NCI-H1694 (cell line): ENCODE measurements at regions not wholly inside any gene's neighbourhood (a gene's known extent, or its start where the extent isn't known, plus 50 kb on each side); places are given as distances from the start of the nearest gene placed in this dataset.
"Not testable (repeated sequence)": the region's sequence is repeated elsewhere in the genome, so short reads cannot be mapped to it uniquely, and the experiment has no call there.

Experiments used
- DNase-seq: peaks from one replicate; lab custom pipeline; 2025; lab: John Stamatoyannopoulos, UW

DNA sequence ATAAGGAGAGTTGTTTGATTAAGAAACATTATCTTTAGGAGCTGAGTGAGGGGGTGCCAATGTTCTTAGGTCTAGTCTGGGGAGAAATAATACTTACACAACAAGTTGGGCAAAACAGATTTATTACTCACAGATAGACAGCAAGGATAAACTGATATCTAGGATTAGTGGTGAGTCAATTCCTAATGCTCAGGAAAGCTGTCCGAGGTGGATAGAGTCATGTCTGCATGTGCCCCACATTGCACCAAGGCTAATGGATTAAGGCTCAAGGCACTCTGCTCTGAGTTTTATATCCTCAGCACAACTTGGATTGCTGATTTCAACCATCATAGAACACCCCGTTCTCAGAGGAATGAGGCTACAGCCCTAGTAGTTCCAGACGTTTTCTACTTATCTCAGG lies 1042.3 kb downstream of the OTOL1 start:
- DNase-seq: no peak

DNA sequence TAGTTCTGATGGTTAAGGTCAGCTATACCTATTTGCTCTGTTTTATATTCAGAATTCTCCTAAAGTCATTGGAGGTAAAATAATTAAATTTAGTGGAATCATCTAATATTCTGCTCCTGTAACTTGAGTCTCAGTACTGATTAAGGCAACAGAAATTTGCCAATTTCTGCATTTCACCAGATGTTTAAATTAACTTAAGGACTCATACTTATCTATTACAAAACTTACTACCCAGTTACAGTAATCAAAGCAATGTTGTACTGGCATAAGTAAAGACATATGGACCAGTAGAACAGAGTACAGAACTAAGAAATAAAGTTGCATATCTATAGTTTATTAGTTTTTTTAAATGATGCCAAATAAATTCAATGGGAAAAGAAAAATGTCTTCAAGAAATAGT lies 1043.8 kb downstream of the OTOL1 start:
- DNase-seq: no peak

DNA sequence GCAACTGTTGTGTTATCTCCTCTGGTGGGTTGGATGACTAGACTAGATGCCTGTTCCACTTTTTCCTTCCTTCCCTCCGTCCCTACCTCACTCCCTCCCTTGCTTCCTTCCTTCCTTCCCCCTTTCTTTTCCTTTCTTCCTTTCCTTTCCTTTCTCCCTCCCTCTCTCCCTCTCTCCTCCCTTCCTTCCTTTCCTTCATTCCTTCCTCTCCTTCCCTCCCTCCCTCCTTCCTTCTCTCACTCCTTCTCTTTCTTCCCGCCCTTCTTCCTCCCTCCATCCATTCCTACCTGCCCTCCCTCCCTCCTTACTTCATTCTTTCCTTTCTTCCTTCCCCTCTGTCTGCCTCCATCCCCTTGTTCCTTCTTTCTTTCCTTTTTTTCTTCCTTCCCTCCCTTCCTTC lies 1045.3 kb downstream of the OTOL1 start:
- no peak for DNase-seq

DNA sequence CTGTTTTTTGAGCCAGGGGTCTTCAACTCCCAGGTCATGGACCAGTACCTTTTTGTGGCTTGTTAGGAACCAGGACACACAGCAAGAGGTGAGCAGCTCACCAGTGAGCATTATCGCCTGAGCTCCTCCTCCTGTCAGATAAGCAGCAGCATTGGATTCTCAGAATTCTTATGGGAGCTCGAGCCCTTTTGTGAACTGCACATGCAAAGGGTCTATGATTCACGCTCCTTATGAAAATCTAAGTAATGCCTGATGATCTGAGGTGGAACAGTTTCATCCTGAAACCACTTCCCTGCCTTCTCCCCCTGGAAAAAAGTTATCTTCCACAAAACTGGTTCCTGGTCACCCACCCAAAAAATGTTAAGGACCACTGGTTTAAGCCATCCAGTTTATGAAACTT lies 1047.6 kb downstream of the OTOL1 start:
- no peak for DNase-seq

DNA sequence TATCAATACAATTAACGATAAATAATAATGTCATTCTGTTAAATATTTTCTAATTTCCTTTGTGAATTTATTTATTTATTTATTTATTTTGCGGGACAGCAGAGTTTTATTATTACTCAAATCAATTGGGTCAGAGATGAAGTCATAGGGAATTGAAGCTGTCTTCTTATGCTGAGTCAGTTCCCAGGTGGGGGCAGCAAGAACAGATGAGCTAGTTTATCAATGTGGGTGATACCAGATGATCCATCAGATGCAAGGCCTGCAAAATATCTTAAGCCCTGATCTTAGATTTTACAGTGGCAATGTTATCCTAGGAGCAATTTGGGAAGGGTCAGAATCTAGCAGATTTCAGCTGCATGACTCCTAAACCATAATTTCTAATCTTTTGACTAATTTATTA lies 1050.3 kb downstream of the OTOL1 start:
- DNase-seq: no peak

DNA sequence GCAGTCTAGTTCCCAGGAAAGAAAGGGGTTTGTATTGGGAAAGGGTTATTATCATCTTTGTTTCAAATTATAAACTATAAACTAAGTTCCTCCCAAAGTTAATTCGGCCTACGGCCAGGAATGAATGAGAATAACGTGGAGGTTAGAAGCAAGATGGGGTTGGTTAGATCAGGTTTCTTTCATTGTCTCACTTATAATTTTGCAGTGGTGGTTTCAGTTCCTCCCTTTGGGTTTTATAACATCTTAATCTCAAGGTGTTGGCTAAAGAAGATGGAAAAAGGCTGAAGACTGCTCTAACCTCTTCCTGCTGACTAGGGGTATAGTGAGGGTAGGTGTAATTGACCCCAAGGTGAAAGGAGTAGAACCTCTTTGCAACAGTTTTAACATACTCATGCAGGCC lies 1050.7 kb downstream of the OTOL1 start:
- no peak for DNase-seq

DNA sequence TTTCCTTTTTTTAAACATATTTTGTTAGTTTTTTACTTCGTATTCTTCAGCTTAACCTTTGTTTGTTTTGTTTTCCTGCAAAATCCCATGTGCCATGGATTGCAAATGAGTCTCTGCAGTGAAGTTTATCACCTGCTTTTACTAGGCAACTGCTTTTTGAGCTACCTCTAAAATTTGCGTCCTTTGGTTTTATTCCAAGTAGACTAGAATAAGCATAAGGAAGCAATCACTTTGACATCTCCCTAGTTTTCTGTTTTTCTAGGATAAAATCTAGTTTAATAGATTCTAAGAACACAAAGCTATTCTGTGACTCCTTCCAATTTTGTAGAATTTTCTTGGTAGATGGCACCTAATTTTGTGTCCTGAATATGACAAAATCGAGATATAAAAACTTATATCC lies 1059.2 kb downstream of the OTOL1 start:
- no peak for DNase-seq

DNA sequence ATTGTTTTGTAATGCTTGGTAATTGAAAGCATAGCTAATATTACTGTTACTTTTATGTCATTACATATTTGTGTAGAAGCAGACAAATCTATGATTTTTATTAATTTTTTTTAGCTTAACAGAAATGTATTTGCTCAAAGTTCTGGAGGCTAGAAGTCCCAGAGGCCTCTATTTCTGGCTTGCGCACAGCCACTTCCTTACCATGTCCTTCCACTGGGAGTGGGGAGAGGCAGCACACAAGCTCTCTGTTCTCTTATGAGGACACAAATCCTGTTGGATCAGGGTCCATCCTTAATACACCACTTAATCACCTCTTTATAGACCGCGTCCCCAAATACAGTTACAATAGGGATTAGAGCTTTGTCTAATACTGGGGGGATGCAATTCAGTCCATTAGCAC lies 1061.4 kb downstream of the OTOL1 start:
- DNase-seq: no peak

DNA sequence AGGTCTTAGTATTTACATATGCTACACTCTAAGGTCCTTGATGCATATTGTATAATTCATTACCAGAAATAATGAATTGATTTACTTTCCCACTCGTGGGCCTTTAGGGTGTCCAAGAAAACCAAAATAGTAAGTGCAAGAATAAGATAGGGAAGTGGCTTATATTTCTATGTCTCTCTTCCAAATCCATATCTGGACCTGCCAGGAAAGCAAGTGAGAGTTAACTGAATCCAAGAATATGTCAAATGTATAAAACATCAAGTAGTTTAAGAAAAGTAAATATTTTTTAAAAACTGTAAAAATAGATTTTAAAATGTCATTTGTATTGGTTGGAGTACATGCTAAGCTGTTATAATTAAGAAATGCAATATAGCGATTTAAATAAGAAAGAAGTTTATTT lies 1072.1 kb downstream of the OTOL1 start:
- no peak for DNase-seq

DNA sequence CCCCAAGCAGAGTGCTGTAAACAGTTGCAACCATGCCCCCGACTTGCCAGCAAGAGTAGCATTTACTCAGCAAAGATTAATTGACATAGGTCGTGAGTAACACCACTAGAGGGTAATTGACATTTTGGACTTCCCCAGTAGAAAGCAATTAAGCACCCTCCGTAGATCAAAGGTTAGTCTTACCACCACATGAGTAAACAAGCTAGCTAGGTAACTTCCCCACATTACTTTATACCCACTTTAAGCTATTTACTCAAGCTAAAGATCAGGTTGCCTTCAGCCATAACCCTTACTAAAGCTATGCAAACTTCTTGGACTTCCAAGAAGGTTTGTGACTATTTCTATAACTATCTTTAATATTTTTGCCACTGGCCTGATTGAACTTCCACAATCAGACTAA lies 1072.7 kb downstream of the OTOL1 start:
- no peak for DNase-seq

DNA sequence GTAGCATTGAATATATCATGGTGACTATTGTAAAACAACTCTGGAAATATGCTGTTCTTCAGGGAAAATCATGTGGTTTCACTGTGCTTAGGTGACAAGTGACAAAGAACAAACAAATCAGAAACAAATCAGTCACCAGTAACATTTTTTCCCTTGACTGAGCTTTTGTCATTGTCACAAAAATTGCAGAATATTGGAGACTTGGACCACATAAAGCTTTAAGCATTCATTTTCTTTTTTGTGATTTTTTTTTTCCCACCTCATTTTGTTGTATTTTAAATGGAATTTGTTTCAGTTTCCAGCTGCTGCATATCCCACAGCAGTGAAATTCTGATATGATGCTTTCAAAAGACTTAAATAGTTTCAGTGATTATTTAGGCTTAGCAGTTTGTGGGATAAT lies 1088.4 kb downstream of the OTOL1 start:
- DNase-seq: no peak

DNA sequence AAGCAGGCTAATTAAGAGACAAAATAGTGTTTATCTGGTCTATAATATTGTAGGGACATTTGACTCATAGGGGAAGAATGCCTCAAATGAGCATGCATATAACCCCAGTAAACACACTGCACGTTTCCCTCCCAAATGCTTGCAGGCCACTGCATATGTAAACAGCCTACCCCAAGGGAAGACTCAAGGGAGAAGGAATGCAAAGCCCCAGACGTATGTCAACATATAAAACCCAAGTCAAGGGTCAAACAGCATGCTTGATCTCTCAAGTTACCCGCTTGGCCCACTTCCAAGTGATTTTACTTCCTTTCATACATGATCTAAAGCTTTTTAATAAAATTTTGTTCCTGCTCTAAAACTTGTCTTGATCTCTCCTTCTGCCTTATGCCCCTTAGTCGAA lies 1090.0 kb downstream of the OTOL1 start:
- DNase-seq: no peak

DNA sequence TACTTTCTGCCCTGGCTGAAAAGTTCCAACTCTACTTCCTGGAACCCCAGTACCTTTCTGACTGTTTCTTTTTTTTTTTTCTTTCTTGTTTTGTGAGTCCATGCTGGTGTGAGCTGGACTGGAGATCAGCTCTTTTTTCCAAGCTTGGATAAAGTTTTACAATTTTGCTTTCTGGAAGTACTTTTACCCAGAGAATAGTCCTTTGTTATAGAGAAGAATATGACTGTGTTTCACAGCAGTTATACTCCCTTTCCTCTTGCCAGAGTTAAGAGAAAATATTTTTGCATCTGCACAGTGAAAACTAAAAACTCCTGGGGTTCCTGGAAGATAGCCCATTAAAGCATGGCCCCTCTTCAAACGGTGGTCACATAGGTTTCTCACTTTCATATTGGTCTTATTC lies 1100.6 kb downstream of the OTOL1 start:
- DNase-seq: no peak

DNA sequence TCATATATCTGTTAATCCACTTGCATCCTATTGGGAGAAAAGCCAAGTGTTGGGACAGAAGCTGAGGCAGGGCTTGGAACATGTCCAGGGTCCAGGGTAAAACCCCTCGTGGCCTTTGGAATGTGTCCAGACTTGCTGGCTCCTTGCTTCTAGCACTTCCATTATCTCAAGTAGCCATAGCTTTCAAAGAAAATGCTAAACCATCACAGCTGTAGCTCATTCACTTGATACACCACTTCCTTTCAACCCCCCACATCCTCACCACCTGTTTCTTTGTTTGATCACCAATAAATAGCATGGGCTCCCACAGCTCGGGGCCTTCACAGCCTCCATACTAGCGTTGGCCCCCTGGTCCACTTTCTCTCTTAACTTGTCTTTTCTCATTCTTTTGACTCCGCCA lies 1101.9 kb downstream of the OTOL1 start:
- DNase-seq: not testable (repeated sequence)

DNA sequence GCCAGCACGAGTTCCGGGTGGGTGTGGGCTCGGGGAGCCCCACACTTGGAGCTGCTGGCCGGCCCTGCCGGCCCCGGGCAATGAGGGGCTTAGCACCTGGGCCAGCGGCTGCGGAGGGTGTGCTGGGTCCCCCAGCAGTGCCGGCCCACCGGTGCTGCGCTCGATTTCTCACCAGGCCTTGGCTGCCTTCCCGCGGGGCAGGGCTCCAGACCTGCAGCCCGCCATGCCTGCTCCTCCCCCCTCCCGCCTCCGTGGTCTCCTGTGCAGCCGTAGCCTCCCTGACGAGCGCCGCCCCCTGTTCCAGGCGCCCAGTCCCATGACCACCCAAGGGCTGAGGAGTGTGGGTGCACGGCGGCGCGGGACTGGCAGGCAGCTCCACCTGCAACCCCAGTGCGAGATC lies 1103.1 kb downstream of the OTOL1 start:
- not testable (repeated sequence) for DNase-seq

DNA sequence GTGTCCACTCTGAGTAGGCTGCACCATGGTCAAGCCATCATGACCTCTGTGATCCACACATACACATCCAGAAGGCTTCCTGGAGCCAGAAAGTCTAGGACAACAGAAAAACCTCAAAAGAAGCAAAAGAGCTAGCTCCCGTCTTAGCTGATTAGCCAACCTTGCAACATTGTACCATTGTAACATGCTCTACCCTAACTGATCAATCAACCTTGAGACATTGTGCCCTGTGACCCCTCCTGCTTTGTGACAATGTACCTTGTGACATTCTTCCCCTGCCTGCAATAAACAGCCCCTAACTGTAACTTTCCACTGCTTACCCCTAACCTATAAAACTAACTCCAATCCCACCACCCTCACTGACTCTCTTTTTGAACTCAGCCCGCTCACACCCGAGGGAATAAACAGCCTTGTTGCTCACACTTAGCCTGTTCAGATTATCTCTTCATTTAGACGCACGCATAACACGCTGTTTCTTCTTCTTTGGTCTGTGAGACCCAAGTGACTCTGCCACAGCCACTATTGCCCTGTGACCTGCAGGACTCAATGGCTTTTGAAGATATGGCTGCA lies 1104.6 kb downstream of the OTOL1 start:
- DNase-seq: no peak

DNA sequence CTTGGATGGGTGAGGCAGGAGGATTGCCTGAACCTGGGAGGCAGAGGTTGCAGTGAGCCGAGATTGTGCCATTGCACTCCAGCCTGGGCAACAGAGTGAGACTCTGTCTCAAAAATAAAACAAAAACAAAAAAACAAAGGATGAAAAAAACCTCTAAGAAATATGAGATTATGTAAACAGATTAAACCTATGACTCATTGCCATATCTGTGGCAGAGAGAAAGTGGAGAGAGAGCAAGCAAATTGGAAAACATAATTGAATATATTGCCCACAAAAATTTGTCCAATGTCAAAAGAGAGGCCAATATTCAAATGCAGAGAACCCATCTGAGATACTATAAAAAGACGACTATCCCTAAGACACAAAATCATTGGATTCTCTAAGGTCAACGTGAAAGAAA lies 1106.0 kb downstream of the OTOL1 start:
- DNase-seq: no peak

DNA sequence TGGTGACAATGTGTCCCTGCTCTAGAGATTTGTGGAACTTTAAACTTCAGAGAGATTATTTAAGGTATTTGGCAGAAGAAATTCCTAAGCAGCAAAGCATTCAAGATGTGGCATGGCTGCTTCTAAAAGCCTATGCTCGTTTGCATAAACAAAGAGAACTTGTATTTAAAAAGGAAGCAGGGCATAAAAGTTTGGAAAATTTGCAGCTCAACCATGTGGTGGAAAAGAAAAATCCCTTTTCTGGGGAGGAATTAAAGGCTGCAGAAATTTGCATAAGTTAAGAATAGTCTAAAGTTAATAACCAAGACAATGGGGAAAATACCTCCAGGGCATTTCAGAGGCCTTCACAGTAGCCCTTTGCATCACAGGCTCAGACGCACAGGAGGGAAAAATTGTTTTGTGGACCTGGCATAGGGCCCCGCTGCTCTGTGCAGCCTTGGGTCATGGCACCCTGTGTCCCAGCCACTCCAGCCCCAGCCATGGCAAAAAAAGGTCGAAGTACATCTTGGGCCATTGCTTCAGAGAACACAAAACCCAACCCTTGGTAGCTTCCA lies 1109.1 kb downstream of the OTOL1 start:
- no peak for DNase-seq

DNA sequence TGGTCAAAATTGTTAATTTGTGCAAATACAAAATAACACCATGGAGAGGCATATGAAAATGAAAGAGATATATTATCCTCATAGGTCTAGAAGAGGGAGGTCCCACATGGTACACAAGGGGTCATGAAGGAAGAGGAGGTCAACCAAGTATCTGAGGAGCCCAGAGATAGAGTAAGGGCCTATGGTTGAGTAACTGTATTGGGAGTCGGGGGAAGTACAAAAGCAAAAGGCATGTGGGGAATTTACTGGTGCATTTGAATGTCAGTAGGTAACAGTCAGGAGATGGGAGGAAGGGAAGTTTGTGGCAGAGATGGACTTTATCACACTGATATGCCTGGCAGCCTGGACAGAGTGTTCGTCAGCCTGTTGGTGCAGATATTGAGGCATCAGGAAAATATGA lies 1113.7 kb downstream of the OTOL1 start:
- DNase-seq: no peak

DNA sequence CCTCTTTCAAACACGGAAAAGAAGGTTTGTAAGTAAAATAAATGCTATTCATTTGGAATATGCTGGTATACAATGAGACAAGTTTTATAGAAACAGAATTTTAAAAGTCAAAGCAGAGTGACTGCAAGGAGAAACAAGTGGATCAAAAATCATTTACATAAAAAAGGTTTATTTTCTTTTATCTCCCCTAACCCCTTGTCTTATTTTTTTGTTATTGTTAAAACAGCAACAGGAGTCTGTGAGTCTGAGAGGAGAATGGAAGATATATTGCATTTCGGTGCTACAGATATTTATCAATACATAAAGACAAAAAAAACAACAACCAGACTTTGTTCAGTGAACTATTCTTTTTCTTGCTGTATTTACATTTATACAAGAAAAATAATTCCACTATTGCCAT lies 1116.4 kb downstream of the OTOL1 start:
- DNase-seq: no peak

DNA sequence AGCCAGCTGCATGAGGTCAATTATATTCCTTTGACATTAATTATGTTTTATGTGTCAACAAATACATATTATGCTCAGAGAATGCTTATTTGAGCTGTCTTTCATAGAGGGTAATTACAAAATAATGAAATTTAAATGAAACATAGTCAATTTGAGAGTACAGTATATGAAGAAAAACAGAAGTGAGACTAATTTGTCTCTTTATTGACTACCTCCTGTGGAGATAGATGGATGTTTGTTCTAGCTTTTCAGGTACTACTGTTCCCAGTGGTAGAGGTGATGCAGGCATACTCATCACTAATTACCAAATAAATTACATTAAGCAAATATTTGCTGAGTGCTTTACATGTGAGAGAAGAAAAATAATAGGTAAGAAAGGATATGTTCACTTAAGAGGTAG lies 1129.6 kb downstream of the OTOL1 start:
- DNase-seq: no peak

DNA sequence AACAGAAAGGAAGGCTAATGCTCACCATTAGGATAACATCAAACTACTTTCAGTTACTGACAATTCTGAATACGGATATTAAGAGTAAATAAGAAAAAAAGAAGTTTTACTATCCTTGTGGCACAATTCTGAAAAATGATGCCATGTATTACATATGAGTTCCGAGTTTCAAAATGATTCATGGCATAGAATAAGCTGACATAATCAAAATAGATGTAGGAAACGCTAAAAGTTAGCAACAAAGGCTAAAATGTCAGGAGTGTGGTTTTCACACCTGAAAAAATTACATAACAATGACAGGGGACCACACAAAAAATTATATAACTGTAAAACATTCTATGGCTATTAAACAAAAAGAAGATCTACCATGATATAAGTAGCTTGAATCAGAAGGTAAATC lies 1131.9 kb downstream of the OTOL1 start:
- no peak for DNase-seq

DNA sequence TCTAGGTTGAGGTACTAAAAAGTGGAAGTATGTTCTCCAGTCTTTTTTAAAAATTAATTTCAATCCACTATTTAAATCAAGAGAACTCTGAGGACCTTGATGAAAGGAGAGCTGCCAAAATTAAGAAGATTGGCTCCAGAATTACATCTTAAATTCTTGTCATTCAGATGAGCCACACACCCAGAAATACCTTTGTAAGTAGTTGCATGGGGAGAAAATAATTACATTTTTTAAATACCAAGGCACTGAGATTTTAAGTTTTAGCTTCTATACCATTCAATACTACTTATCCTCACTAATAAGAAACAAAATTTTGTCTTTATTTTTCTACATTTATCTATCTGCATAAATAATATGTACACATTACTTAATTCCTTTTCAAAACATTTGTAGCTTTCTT lies 1132.8 kb downstream of the OTOL1 start:
- no peak for DNase-seq

DNA sequence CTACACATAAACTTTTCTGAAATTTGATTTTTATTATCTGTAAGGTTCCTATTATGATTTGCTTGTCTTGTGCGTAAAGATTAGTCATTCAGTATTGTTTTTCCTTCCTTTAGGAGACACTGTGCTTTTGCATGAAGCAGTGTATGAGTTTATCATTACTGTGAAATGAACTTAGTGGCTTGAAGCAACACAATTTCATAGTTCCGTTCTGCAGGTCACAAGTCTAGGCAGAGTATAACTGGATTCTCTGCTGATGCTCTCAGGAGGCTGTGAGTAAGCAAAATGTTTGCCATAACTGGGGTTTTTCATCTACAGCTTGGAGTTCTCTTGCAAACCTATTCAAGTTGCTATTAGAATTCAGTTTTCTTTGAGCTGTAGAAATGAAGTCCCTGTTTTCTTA lies 1136.1 kb downstream of the OTOL1 start:
- no peak for DNase-seq

DNA sequence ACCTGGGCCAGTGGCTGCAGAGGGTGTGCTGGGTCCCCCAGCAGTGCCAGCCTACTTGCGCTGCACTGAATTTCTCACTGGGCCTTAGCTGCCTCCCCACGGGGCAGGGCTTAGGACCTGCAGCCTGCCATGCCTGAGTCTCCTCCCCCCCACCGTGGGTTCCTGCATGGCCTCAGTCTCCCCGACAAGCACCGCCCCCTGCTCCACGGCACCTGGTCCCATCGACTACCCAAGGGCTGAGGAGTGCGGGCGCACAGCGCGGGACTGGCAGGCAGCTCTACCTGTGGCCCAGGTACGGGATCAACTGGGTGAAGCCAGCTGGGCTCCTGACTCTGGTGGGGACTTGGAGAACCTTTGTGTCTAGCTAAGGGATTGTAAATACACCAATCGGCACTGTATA lies 1143.6 kb downstream of the OTOL1 start:
- DNase-seq: not testable (repeated sequence)
